Ascending aorta (tissue), 2 donors: ENCODE measurements at regions not wholly inside any gene's neighbourhood (a gene's known extent, or its start where the extent isn't known, plus 50 kb on each side); places are given as distances from the start of the nearest gene placed in this dataset.

Experiments used
- DNase-seq, 2 donors: peaks; one replicate each; pipeline ENCODE4 v3.0.0-alpha.2; 2019; ENCODE audit warnings: low spot score in 2 of 2
- H3K27ac ChIP-seq, 2 donors: fragments of 200-600 bp; sonication (generic); one replicate each; pipeline ENCODE4 v1.5.1; 2016 to 2017; ENCODE audit warnings: mild to moderate bottlenecking in 1 of 2
- H3K27me3 ChIP-seq: fragments of 200-600 bp; sonication (generic); one replicate; pipeline ENCODE4 v1.5.1; 2017
- H3K36me3 ChIP-seq, 2 donors: fragments of 200-600 bp; sonication (generic); one replicate each; pipeline ENCODE4 v1.5.1; 2016
- H3K4me1 ChIP-seq, 2 donors: fragments of 200-600 bp; sonication (generic); one replicate each; pipeline ENCODE4 v1.5.1; 2016 to 2017; ENCODE audit warnings: mild to moderate bottlenecking in 1 of 2
- H3K4me3 ChIP-seq, 2 donors: fragments of 200-600 bp; sonication (generic); one replicate each; pipeline ENCODE4 v1.5.1; 2016 to 2017; ENCODE audit warnings: mild to moderate bottlenecking in 1 of 2
- H3K9me3 ChIP-seq, 2 donors: fragments of 200-600 bp; sonication (generic); one replicate each; pipeline ENCODE4 v1.5.1; 2016
- intact Hi-C: fragments of 100-400 bp; cut with DNase I; formaldehyde crosslinking; loops from one replicate; pipeline ENCODE4 v1.15.1; 2023
- TF ChIP-seq, protein P1 (sequence below), 3 experiments: fragments of 200-600 bp in 2 of 3; fragments of 450-650 bp in 1 of 3; sonication (generic) in 2 of 3; IDR thresholded peaks; one replicate each; pipeline ENCODE4 v1.5.1; 2016 to 2019; ENCODE audit warnings: antibody characterized with exemption in 3 of 3, mild to moderate bottlenecking in 1 of 3, moderate library complexity in 1 of 3

DNA sequence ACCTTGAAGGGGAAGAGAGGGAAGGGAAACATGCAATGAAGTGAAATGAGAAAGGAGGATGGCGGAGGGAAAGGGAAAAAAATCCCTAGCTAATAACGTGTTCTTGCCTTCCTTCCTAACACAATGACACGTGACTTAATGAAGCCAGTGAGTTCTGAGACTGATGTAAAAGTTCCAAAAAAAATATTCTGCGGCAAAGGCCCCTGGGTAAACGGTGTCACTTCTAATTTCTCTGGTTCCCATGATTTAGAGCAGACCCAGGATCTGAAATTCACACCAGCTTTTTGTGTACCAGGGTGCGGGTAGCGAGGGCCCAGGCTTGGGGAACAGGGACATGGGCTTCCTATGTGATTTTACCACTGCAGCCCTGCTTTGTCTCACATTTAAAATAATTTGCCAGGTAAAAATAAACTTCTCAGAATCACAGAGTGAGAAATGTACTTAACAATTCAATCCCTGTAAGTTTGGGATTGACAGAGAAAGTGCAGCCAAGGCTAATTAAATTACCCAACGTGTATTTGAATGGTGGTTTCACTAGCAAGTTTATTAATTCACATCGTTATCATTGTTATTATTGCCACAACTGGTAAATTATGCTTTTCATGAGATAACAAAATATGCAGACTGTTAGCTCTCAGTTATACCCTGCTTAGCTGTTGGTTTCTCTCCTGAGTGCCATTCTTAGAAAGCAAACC lies 182.4 kb downstream of the SEM1 start:
- no peaks in the 10 kb centered on the region for H3K9me3 ChIP-seq
- H3K27ac ChIP-seq: no peak overlapping the region
- TF ChIP-seq, protein P1, sequence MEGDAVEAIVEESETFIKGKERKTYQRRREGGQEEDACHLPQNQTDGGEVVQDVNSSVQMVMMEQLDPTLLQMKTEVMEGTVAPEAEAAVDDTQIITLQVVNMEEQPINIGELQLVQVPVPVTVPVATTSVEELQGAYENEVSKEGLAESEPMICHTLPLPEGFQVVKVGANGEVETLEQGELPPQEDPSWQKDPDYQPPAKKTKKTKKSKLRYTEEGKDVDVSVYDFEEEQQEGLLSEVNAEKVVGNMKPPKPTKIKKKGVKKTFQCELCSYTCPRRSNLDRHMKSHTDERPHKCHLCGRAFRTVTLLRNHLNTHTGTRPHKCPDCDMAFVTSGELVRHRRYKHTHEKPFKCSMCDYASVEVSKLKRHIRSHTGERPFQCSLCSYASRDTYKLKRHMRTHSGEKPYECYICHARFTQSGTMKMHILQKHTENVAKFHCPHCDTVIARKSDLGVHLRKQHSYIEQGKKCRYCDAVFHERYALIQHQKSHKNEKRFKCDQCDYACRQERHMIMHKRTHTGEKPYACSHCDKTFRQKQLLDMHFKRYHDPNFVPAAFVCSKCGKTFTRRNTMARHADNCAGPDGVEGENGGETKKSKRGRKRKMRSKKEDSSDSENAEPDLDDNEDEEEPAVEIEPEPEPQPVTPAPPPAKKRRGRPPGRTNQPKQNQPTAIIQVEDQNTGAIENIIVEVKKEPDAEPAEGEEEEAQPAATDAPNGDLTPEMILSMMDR (IDR thresholded peaks at IDR 0.05): no peak
- intact Hi-C loops: no loop called here
- no peak overlapping the region for H3K4me3 ChIP-seq
- no peaks in the 10 kb centered on the region for H3K36me3 ChIP-seq
- no peaks in the 10 kb centered on the region for H3K4me1 ChIP-seq
- DNase-seq: no peak
- H3K27me3 ChIP-seq: no peaks in the 10 kb centered on the region

DNA sequence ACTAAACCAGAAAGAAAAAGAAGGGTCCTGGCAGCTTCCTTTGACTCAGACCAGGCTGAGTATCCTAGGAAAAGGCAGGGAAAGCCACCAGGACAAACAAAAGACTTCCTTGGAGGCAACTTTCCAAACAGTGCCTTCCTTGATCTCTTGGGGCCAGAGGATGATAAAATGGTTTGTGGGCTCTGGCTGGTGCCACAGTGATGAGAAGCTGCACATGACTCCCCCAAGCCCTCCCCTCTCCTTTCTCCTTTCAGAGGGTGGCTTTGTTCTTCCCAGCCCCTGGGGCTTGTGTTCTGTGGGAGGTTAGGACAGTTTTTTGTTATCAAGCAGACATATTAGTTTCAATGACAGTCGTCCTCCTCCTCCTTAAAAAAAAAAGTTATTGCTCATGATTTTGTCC lies 183.2 kb downstream of the SEM1 start:
- Histone ChIP-seq H3K27ac (no peak overlapping the region), H3K36me3 (no peaks in the 10 kb centered on the region), H3K27me3 (no peaks in the 10 kb centered on the region), H3K4me1 (no peaks in the 10 kb centered on the region), H3K4me3 (no peak overlapping the region), H3K9me3 (no peaks in the 10 kb centered on the region)
- TF ChIP-seq, protein P1 (IDR thresholded peaks at IDR 0.05): no peak
- no peak for DNase-seq
- intact Hi-C loops: no loop called here

DNA sequence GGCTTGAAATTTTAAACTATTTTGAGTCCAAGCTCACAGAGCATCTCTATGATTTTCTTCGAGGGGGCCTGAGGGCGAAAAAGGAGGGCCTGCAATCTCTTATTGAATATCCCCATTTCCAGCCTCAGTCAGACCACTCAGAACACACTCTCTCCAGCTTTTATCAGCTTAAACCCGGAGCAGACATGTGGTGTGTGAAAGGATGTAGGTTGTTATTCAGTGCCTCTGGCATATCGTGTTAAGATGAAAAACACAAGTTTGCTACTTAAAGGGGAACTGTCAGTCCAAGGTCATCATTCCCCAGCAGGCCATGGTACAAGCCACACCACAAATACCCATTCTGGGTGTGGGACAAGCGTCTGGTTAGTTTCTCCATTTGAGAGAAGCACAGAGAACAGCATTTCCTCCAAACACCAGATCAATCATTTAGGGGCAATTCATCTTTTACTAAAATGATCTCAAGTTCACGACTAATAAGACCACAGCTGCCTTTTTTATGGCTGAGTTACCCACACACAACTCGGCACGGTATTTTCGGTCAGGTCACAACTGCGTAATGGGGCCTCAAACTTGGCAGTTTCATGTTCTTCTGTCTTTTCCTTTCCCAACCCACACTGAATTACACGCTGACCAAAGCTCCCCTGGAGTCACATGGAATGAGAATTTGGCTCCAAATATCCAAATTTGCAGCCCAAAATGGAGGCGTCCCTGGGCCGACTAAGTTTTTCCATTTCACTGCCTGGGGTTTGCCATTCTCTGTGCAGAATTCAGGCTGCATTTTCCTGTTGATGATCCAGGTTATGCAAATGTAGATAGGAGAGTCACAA lies 188.4 kb downstream of the SEM1 start:
- H3K36me3 ChIP-seq: no peaks in the 10 kb centered on the region
- H3K27me3 ChIP-seq: no peaks in the 10 kb centered on the region
- H3K4me1 ChIP-seq: no peaks in the 10 kb centered on the region
- intact Hi-C loops: no loop called here
- H3K9me3 ChIP-seq: no peaks in the 10 kb centered on the region
- TF ChIP-seq, protein P1 (IDR thresholded peaks at IDR 0.05): no peak
- H3K4me3 ChIP-seq: no peak overlapping the region
- no peak overlapping the region for H3K27ac ChIP-seq
- no peak for DNase-seq

DNA sequence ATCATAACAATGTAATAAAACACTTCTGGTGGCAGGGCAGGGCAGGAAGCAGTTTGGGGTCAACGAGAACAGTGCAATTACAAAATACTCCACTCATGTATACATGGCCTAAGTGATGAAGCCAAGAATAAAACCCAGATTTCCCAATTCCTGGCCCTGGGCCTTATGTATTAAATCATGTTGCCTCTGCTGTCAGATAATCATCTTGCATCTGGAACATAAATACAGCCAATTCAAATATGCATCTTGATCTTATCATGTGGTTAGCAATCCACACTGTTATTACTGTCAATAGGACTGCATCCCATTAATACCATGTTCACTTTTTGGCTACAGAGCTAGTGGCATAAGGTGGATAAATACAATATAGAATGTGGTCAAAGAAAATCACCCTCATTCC lies 186.5 kb upstream of the SLC25A13 start:
- no peaks in the 10 kb centered on the region for H3K27me3 ChIP-seq
- H3K9me3 ChIP-seq: no peaks in the 10 kb centered on the region
- no peak for DNase-seq
- no peaks in the 10 kb centered on the region for H3K36me3 ChIP-seq
- no peak overlapping the region for H3K27ac ChIP-seq
- TF ChIP-seq, protein P1 (IDR thresholded peaks at IDR 0.05): no peak
- intact Hi-C loops: no loop called here
- no peak overlapping the region for H3K4me3 ChIP-seq
- no peaks in the 10 kb centered on the region for H3K4me1 ChIP-seq

DNA sequence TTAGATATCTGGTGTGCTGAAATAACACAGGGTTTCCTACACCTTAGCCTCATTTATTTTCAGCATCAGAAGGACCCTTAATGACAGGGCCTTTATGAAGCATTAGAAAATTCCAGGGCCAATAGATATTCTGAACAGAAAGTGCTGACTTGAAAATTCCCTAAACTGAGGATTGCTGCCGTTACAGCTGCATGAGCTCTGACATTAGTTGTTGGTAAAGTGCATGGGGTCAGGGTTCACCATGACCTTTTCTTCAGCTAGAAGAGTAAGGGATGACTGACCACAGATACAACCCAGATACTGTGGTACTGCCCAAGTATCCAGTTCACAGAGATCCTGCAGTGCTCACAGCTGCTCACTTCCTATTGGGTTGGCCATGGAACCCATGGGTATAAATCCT lies 181.7 kb upstream of the SLC25A13 start:
- H3K27me3 ChIP-seq: no peaks in the 10 kb centered on the region
- H3K9me3 ChIP-seq: no peaks in the 10 kb centered on the region
- intact Hi-C loops: no loop called here
- no peak overlapping the region for H3K27ac ChIP-seq
- no peak for DNase-seq
- no peak overlapping the region for H3K4me3 ChIP-seq
- TF ChIP-seq, protein P1 (IDR thresholded peaks at IDR 0.05): no peak
- H3K36me3 ChIP-seq: no peaks in the 10 kb centered on the region
- H3K4me1 ChIP-seq: no peaks in the 10 kb centered on the region
